HFFc6 (cell line): ENCODE measurements at regions not wholly inside any gene's neighbourhood (a gene's known extent, or its start where the extent isn't known, plus 50 kb on each side); places are given as distances from the start of the nearest gene placed in this dataset.
"Not testable (repeated sequence)": the region's sequence is repeated elsewhere in the genome, so short reads cannot be mapped to it uniquely, and the experiment has no call there.

ENCODE experiments used
- DNase-seq: peaks from one replicate; pipeline ENCODE4 v3.0.0-alpha.2; 2018
- H3K27ac Mint-ChIP-seq: 2 replicates; pipeline ENCODE4 v1.8.0; 2020; ENCODE audit warnings: mild to moderate bottlenecking, mixed read lengths
- H3K27me3 Mint-ChIP-seq: 2 replicates; pipeline ENCODE4 v1.8.0; 2021; ENCODE audit warnings: mild to moderate bottlenecking, moderate library complexity, mixed read lengths; ENCODE audit not compliant: insufficient read depth
- H3K36me3 Mint-ChIP-seq: 2 replicates; pipeline ENCODE4 v1.8.0; 2021; ENCODE audit warnings: low read depth, mixed read lengths
- H3K4me1 Mint-ChIP-seq: 2 replicates; pipeline ENCODE4 v1.8.0; 2020; ENCODE audit warnings: low read depth, mixed read lengths
- H3K4me3 Mint-ChIP-seq: 2 replicates; pipeline ENCODE4 v1.8.0; 2020; ENCODE audit warnings: mild to moderate bottlenecking, moderate library complexity, mixed read lengths
- H3K9me3 Mint-ChIP-seq: 2 replicates; pipeline ENCODE4 v1.8.0; 2020; ENCODE audit warnings: mild to moderate bottlenecking, mixed read lengths
- CTCF ChIP-seq: fragments of 200-600 bp; sonication (generic); IDR thresholded peaks from 2 replicates; pipeline ENCODE4 v1.5.0; 2021; ENCODE audit warnings: antibody characterized with exemption, mild to moderate bottlenecking

GRCh38 chr12:25347716-25348592, 97.2 kb upstream of the KRAS start:
- Mint-ChIP-seq H3K9me3 (no peaks in the 10 kb centered on the region), H3K4me1 (peaks cover 12% of the 10 kb centered on the region), H3K27ac (no peak overlapping the region), H3K36me3 (no peaks in the 10 kb centered on the region), H3K27me3 (peaks cover 8% of the 10 kb centered on the region), H3K4me3 (no peak overlapping the region)
- TF ChIP-seq CTCF = no peak
- no peak for DNase-seq

DNA sequence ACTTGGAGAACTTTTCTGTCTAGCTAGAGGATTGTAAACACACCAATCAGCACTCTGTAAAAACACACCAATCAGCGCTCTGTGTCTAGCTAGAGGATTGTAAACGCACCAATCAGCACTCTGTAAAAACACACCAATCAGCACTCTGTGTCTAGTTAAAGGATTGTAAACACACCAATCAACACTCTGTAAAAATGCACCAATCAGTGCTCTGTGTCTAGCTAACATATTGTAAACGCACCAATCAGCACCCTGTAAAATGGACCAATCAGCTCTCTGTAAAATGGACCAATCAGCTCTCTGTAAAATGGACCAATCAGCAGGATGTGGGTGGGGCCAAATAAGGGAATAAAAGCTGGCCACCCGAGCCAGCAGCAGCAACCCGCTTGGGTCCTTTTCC, 91.1 kb upstream of the KRAS start:
- Mint-ChIP-seq H3K9me3 (peaks cover 16% of the 10 kb centered on the region), H3K36me3 (peaks cover 12% of the 10 kb centered on the region; the same call in 1 of the 2 replicates)
- H3K4me3 Mint-ChIP-seq, H3K27ac Mint-ChIP-seq, DNase-seq, H3K4me1 Mint-ChIP-seq, H3K27me3 Mint-ChIP-seq: not testable (repeated sequence)

GRCh38 chr12:25337916-25338315, 87.2 kb upstream of the KRAS start:
- no peak overlapping the region for H3K27ac Mint-ChIP-seq
- DNase-seq = no peak
- peaks cover 16% of the 10 kb centered on the region for H3K4me1 Mint-ChIP-seq
- peaks cover 16% of the 10 kb centered on the region for H3K9me3 Mint-ChIP-seq
- H3K36me3 Mint-ChIP-seq = peaks cover 12% of the 10 kb centered on the region; the same call in 1 of the 2 replicates
- no peak overlapping the region for H3K4me3 Mint-ChIP-seq
- TF ChIP-seq CTCF = no peak
- peaks cover 7% of the 10 kb centered on the region for H3K27me3 Mint-ChIP-seq

DNA sequence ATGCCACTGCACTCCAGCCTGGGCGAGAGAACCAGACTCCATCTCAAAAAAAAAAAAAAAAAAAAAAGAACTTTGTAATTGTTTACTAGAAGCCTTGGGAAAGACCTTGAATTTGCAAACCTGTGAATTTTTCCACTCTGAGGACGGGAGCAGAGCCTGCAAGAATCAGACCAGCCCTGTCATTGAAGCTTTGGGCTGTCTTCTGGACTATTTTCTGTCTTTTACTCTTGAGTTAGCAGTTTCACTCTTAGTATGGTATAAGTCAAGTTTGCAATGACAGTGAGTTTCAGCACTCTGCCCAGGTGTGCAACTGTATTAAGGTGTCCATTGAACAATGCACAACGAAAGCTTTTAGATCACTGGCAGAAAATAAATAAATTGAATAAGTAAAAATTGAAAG, 81.4 kb upstream of the KRAS start:
- no peaks in the 10 kb centered on the region for H3K36me3 Mint-ChIP-seq
- H3K27me3 Mint-ChIP-seq = peaks cover 10% of the 10 kb centered on the region
- no peak overlapping the region for H3K4me3 Mint-ChIP-seq
- peaks cover 16% of the 10 kb centered on the region for H3K4me1 Mint-ChIP-seq
- no peaks in the 10 kb centered on the region for H3K9me3 Mint-ChIP-seq
- TF ChIP-seq CTCF = no peak
- H3K27ac Mint-ChIP-seq = no peak overlapping the region
- DNase-seq = no peak

DNA sequence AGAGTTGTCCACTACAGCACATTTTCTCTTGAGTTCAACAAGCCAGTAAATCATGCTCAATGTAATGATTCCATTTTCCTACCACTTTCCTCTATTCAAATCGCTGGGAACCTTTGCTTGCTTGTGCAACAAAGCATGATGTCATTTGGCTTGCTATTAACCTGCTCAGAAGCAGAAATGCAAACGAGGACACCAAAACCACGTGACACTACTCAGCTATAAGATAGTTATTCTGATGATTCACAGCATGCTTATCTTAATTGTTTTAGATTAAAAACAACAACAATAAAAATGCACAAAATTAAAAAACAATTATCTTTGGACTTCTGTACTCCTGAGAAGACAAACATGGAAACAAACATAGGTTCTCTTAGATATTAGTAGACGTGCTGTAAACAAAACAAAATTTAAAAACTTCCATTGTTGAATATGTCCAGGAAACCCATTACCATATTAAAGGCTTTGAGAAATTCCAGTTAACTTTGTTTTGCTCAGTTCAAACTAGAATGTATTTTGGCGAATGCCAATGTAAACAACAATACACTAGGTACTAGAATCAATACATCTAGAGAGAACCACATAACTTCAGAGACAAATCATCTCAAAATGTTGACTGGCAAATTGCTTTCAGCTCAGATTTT, 77.5 kb upstream of the KRAS start:
- TF ChIP-seq CTCF = no peak
- peak; percentile 5 for DNase-seq
- H3K9me3 Mint-ChIP-seq = no peaks in the 10 kb centered on the region
- no peaks in the 10 kb centered on the region for H3K36me3 Mint-ChIP-seq
- H3K27ac Mint-ChIP-seq = no peak overlapping the region
- H3K27me3 Mint-ChIP-seq = peaks cover 13% of the 10 kb centered on the region
- no peaks in the 10 kb centered on the region for H3K4me1 Mint-ChIP-seq
- no peak overlapping the region for H3K4me3 Mint-ChIP-seq

- no peaks in the 10 kb centered on the region for H3K36me3 Mint-ChIP-seq
- no peak overlapping the region for H3K4me3 Mint-ChIP-seq
- no peak for DNase-seq
- H3K4me1 Mint-ChIP-seq = peaks cover 8% of the 10 kb centered on the region
- no peak overlapping the region for H3K27ac Mint-ChIP-seq
- no peaks in the 10 kb centered on the region for H3K9me3 Mint-ChIP-seq
- H3K27me3 Mint-ChIP-seq = peaks cover 15% of the 10 kb centered on the region
- no peak for TF ChIP-seq CTCF
Measured at GRCh38 chr12:25327321-25327720, 76.6 kb upstream of the KRAS start.
